Transverse colon (tissue), 4 donors: ENCODE measurements at regions not wholly inside any gene's neighbourhood (a gene's known extent, or its start where the extent isn't known, plus 50 kb on each side); places are given as distances from the start of the nearest gene placed in this dataset.
A peak's percentile ranks its signal among the peaks of the same experiment; 100 is the strongest.

ENCODE experiments used
- DNase-seq: peaks from one replicate; pipeline ENCODE4 v3.0.0-alpha.2; 2019
- H3K27ac ChIP-seq, 4 donors: fragments of 200-600 bp; sonication (generic); 2 replicates each; pipeline ENCODE4 v1.5.1; 2016 to 2018; ENCODE audit warnings: inconsistent platforms in 4 of 4
- H3K27me3 ChIP-seq: fragments of 200-600 bp; sonication (generic); 2 replicates; pipeline ENCODE4 v1.5.1; 2017; ENCODE audit warnings: inconsistent platforms
- H3K36me3 ChIP-seq, 4 donors: fragments of 200-600 bp; sonication (generic); 2 replicates each; pipeline ENCODE4 v1.5.1; 2017 to 2019; ENCODE audit warnings: inconsistent platforms in 4 of 4
- H3K4me1 ChIP-seq, 4 donors: fragments of 200-600 bp; sonication (generic); 2 replicates each; pipeline ENCODE4 v1.5.1; 2017 to 2020; ENCODE audit warnings: inconsistent platforms in 4 of 4
- H3K4me3 ChIP-seq, 4 donors: fragments of 200-600 bp; sonication (generic); 1 replicate in 1 of 4; 2 replicates in 3 of 4; pipeline versions ENCODE4 v1.5.1 to v1.6.1; 2017 to 2019; ENCODE audit warnings: inconsistent platforms in 4 of 4
- H3K9me3 ChIP-seq, 2 donors: fragments of 200-600 bp; sonication (generic); 2 replicates each; pipeline ENCODE4 v1.5.1; 2017 to 2019; ENCODE audit warnings: inconsistent platforms in 2 of 2
- EP300 ChIP-seq: sonication (generic); formaldehyde crosslinking; IDR thresholded peaks from one replicate; pipeline ENCODE4 v1.6.1; 2017; ENCODE audit warnings: antibody characterized with exemption, low read depth
- POLR2A ChIP-seq: fragments of 450-650 bp; IDR thresholded peaks from one replicate; pipeline ENCODE4 v1.6.1; 2016; ENCODE audit warnings: antibody characterized with exemption, mild to moderate bottlenecking, moderate library complexity
- POLR2AphosphoS5 ChIP-seq, 3 donors: sonication (generic); formaldehyde crosslinking; IDR thresholded peaks; one replicate each; pipeline ENCODE4 v1.6.1; 2016; ENCODE audit warnings: antibody characterized with exemption in 3 of 3
- WGBS, 2 donors: methylation state at CpG; one replicate each; pipeline ENCODE4 v1.1.5; 2018; ENCODE audit warnings: low coverage in 1 of 2; 5-methylcytosine and 5-hydroxymethylcytosine counted together
- in situ Hi-C, 4 donors: fragments of 200-750 bp; cut with MboI; loops; one replicate each; pipeline versions ENCODE4 v1.15.0 to v1.15.1; 2017; ENCODE audit warnings: low sequenced_read_pairs in 3 of 4, low pct_ligation_motif_present in 1 of 4, low pct_unique_long_range_greater_than_20kb in 1 of 4
- intact Hi-C: fragments of 100-400 bp; cut with DNase I; formaldehyde crosslinking; loops from one replicate; pipeline ENCODE4 v1.15.1; 2023; ENCODE audit warnings: low total_unique reads
- TF ChIP-seq, protein P1 (sequence below), 5 experiments: fragments of 200-600 bp in 3 of 5; fragments of 450-650 bp in 2 of 5; sonication (generic) in 3 of 5; IDR thresholded peaks; 1 replicate in 2 of 5; 2 replicates in 3 of 5; pipeline ENCODE4 v1.5.1; 2016 to 2017; ENCODE audit warnings: antibody characterized with exemption in 5 of 5, inconsistent platforms in 3 of 5, mild to moderate bottlenecking in 2 of 5, moderate library complexity in 1 of 5

DNA sequence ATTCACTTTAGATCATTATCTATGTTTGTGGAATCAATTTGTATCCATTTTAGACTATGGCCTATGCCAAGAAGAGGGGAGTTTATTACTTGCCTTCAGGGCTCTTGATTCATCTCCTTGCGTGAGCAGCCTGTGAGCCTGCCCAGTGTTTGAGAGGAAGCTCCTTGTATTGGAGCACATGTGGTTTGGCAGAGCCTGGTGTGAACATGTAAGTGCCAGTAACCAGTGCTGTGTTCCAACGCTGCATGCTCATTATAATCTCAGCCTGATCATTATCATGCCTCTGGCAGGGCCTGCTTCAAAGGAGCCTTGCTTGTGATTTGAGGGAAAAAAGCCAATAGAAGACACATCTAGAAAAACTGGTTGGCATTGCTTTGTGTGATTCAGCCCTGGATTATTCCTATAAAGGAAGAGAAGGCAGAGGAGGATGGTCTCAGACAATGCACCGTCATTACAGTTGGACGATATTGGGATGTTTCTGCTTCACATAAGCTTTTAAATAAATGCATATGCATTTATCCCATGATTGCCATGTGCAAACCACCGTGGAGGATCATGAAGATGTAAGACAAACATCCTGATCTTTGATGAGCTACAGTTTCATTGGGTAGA lies 203.4 kb upstream of the AHR start:
- Histone ChIP-seq H3K4me3 (no peak overlapping the region), H3K36me3 (no peaks in the 10 kb centered on the region), H3K4me1 (peaks cover 0 to 21% (median 10%) of the 10 kb centered on the region in 4 donors), H3K9me3 (no peaks in the 10 kb centered on the region), H3K27ac (no peak overlapping the region), H3K27me3 (no peaks in the 10 kb centered on the region)
- no peak for TF ChIP-seq POLR2AphosphoS5 (IDR thresholded peaks at IDR 0.05)
- TF ChIP-seq, protein P1, sequence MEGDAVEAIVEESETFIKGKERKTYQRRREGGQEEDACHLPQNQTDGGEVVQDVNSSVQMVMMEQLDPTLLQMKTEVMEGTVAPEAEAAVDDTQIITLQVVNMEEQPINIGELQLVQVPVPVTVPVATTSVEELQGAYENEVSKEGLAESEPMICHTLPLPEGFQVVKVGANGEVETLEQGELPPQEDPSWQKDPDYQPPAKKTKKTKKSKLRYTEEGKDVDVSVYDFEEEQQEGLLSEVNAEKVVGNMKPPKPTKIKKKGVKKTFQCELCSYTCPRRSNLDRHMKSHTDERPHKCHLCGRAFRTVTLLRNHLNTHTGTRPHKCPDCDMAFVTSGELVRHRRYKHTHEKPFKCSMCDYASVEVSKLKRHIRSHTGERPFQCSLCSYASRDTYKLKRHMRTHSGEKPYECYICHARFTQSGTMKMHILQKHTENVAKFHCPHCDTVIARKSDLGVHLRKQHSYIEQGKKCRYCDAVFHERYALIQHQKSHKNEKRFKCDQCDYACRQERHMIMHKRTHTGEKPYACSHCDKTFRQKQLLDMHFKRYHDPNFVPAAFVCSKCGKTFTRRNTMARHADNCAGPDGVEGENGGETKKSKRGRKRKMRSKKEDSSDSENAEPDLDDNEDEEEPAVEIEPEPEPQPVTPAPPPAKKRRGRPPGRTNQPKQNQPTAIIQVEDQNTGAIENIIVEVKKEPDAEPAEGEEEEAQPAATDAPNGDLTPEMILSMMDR (IDR thresholded peaks at IDR 0.05) = no peak
- no peak for TF ChIP-seq EP300
- TF ChIP-seq POLR2A = no peak
- in situ Hi-C loops = no loop called here
- intact Hi-C loops = no loop called here
- DNase-seq = no peak
- 63 to 90% methylated on average over 3 to 5 of the region's 5 CpGs for WGBS, 2 donors

DNA sequence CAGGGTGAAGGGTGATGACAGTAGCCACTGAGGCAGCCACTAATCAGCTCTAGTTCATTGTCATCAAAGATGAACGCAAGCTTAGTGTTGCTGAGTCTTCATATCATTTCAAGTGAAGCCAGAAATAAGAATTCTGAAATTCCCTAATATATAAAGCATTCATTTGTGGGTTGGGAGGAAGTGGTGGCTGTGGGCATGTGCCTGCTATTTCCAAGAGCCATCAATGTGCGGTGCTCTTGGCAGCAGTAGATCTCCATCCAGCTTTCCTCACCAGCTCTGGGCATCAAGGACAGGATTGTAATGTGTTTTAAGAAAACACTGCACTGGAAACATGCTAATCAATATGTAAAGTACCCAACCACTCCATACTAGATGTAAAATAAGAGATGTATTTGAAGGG lies 202.5 kb upstream of the AHR start:
- Histone ChIP-seq H3K27ac (no peak overlapping the region), H3K36me3 (no peaks in the 10 kb centered on the region), H3K27me3 (no peaks in the 10 kb centered on the region), H3K4me1 (peaks cover 0 to 25% (median 10%) of the 10 kb centered on the region in 4 donors), H3K4me3 (no peak overlapping the region), H3K9me3 (no peaks in the 10 kb centered on the region)
- WGBS, 2 donors = 80 to 90% methylated on average over 1 to 2 of the region's 2 CpGs
- intact Hi-C loops (no loop called here), in situ Hi-C loops (no loop called here)
- no peak for DNase-seq
- TF ChIP-seq POLR2A (no peak), POLR2AphosphoS5 (IDR thresholded peaks at IDR 0.05) (no peak), EP300 (no peak)
- TF ChIP-seq, protein P1 (IDR thresholded peaks at IDR 0.05) = no peak

DNA sequence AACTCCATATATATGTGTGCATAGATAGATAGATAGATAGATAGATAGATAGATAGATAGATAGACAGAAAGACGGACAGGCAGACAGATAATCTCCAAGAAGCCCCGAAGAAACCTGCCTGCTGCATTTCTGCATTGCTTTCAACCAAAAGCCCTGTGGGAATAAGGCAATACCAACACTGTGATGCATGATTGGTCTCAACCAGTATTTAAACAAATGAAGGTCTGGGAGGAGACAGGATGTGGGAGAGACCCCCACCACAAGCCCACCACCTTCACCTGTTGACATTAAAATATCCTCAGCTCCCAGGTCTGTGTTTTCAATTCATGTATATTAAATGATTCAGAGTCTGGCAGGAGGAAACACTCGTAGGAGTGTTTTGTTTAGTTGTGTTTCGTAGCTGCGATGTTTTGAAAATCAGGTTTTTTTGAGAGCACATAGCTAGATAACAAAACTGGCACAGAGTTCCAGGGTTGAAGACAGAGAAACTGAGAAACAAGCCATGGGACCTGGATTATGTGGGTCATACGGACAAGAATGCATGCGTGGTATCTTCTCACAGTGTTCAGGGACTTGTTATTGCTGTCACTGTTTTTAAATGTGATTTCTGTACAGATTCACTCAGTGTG lies 200.7 kb upstream of the AHR start:
- H3K9me3 ChIP-seq = no peaks in the 10 kb centered on the region
- in situ Hi-C loops (no loop called here), intact Hi-C loops (no loop called here)
- H3K36me3 ChIP-seq = no peaks in the 10 kb centered on the region
- WGBS, 2 donors = 63 to 64% methylated on average over 7 of the region's 7 CpGs
- no peak overlapping the region for H3K4me3 ChIP-seq
- H3K27me3 ChIP-seq = no peaks in the 10 kb centered on the region
- no peak for TF ChIP-seq POLR2AphosphoS5 (IDR thresholded peaks at IDR 0.05)
- TF ChIP-seq EP300 = no peak
- no peak for TF ChIP-seq POLR2A
- TF ChIP-seq, protein P1 (IDR thresholded peaks at IDR 0.05) = no peak
- no peak overlapping the region for H3K27ac ChIP-seq
- H3K4me1 ChIP-seq = peaks cover 0 to 25% (median 10%) of the 10 kb centered on the region in 4 donors
- no peak for DNase-seq

DNA sequence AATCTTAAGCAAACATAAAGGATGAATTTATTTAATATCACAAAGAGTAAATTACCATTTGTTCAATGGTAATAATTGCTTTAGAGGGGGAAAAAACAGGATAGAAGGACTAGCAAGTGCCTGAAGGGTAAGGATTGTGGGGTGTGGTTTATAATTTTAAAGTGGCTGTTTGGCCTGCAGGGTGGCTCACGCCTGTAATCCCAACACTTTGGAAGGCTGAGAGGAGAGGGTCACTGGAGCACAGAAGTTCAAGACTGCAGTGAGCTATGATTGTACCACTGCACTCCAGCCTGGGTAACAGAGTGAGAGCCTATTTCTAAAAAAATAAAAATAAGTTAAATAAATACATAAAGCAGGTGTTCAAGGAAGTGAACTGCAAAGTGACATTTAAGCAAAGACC lies 199.9 kb upstream of the AHR start:
- intact Hi-C loops = no loop called here
- WGBS, 2 donors = 51 to 73% methylated on average over 1 of the region's 1 CpG
- peak overlapping the region in 3 of 4 donors; percentile 55 to 70 (median 63) for H3K27ac ChIP-seq
- H3K4me3 ChIP-seq = no peak overlapping the region
- no peaks in the 10 kb centered on the region for H3K27me3 ChIP-seq
- no peak for DNase-seq
- no peaks in the 10 kb centered on the region for H3K9me3 ChIP-seq
- peaks cover 0 to 25% (median 10%) of the 10 kb centered on the region in 4 donors for H3K4me1 ChIP-seq
- in situ Hi-C loops = no loop called here
- no peak for TF ChIP-seq POLR2A
- TF ChIP-seq EP300 = no peak
- TF ChIP-seq POLR2AphosphoS5 (IDR thresholded peaks at IDR 0.05) = no peak
- TF ChIP-seq, protein P1 (IDR thresholded peaks at IDR 0.05) = no peak
- no peaks in the 10 kb centered on the region for H3K36me3 ChIP-seq
